K562 (cell line): ENCODE measurements at regions not wholly inside any gene's neighbourhood (a gene's known extent, or its start where the extent isn't known, plus 50 kb on each side); places are given as distances from the start of the nearest gene placed in this dataset.

Source experiments
- ATAC-seq: fragments of 200-7000 bp; cut with Tn5 transposase; 3 replicates; pipeline ENCODE4 v1.9.1; 2020; ENCODE audit warnings: moderate library complexity
- BruUV-seq: library from RNA; stranded (reverse); fragments of 400-500 nt; replicated peaks from 2 replicates; lab custom pipeline; 2021; lab: Mats Ljungman, UMichigan
- CTCF ChIA-PET: fragments of 300-600 bp; formaldehyde crosslinking; extraction: SDS; loops from one replicate; lab custom pipeline; 2021; ENCODE audit warnings: low intra/inter-chr PET ratio; lab: Yijun Ruan, JAX
- POLR2A ChIA-PET: fragments of 300-600, 350-650 bp; sonication (Branson Sonifier 250); formaldehyde crosslinking; extraction: SDS; loops from one replicate; lab custom pipeline; 2021; ENCODE audit warnings: antibody characterized with exemption, inconsistent platforms; lab: Yijun Ruan, JAX
- DNase-seq, 4 experiments: peaks; one replicate each; pipeline versions ENCODE4 v3.0.0 to v3.0.0-alpha.2; 2011 to 2018; ENCODE audit warnings: low spot score in 3 of 4, mixed read lengths in 3 of 4; ENCODE audit errors: extremely low read depth in 1 of 4
- FAIRE-seq: peaks from 2 replicates; lab custom pipeline; 2011; peaks lifted over from hg19 to GRCh38; lab: Jason Lieb, UNC
- H2AFZ ChIP-seq: 2 replicates; pipeline ENCODE4 v1.6.0; 2011; ENCODE audit warnings: low read depth, low read length, control low read depth, inconsistent platforms
- H3K27ac ChIP-seq: fragments of 200-600 bp; 3 replicates; pipeline ENCODE4 v1.8.0; 2011; ENCODE audit warnings: low read depth, mild to moderate bottlenecking, control low read depth, inconsistent platforms, low read length, moderate library complexity, mixed read lengths; ENCODE audit errors: extremely low read depth
- H3K27me3 ChIP-seq, 2 experiments: fragments of 300-600 bp in 1 of 2; 2 replicates in 1 of 2; 3 replicates in 1 of 2; pipeline versions ENCODE4 v1.6.0 to v1.8.0; 2011; ENCODE audit warnings: inconsistent platforms in 2 of 2, low read length in 2 of 2, mild to moderate bottlenecking in 1 of 2, mixed read lengths in 1 of 2, moderate library complexity in 1 of 2; ENCODE audit not compliant: control insufficient read depth in 2 of 2, insufficient read depth in 2 of 2
- H3K36me3 ChIP-seq: fragments of 300-600 bp; 3 replicates; pipeline ENCODE4 v1.8.0; 2011; ENCODE audit warnings: mild to moderate bottlenecking, low read length, inconsistent platforms; ENCODE audit not compliant: control insufficient read depth, insufficient read depth
- H3K4me1 ChIP-seq, 2 experiments: fragments of 200-600 bp in 1 of 2; replicated peaks in 1 of 2; 2 replicates in 1 of 2; 3 replicates in 1 of 2; pipeline versions ENCODE4 v1.5.1 to v1.8.0; 2011; ENCODE audit warnings: inconsistent platforms in 2 of 2, low read length in 2 of 2, mild to moderate bottlenecking in 1 of 2, mixed read lengths in 1 of 2, moderate library complexity in 1 of 2; ENCODE audit not compliant: control insufficient read depth in 2 of 2, insufficient read depth in 2 of 2
- H3K4me2 ChIP-seq: 2 replicates; pipeline ENCODE4 v1.6.1; 2011; ENCODE audit warnings: low read length, control low read depth, inconsistent platforms, mixed read lengths; ENCODE audit not compliant: insufficient read depth
- H3K4me3 ChIP-seq: fragments of 200-600 bp; sonication (generic), shearing (Covaris generic); 2 replicates; pipeline ENCODE4 v1.5.1; 2016; ENCODE audit warnings: control low read depth, inconsistent platforms
- H3K79me2 ChIP-seq: fragments of 200-600 bp; 3 replicates; pipeline ENCODE4 v1.8.0; 2011; ENCODE audit warnings: low read length, inconsistent platforms; ENCODE audit not compliant: control insufficient read depth, insufficient read depth
- H3K9ac ChIP-seq, 2 experiments: 2 replicates each; pipeline versions ENCODE4 v1.6.0 to v1.6.1; 2011; ENCODE audit warnings: low read depth in 2 of 2, low read length in 2 of 2, control low read depth in 1 of 2, inconsistent platforms in 1 of 2, mild to moderate bottlenecking in 1 of 2, mixed read lengths in 1 of 2; ENCODE audit not compliant: insufficient read depth in 1 of 2
- H3K9me1 ChIP-seq: one replicate; pipeline ENCODE4 v1.6.0; 2011; ENCODE audit warnings: inconsistent platforms, mild to moderate bottlenecking, low read length, moderate library complexity; ENCODE audit not compliant: control insufficient read depth, insufficient read depth
- H3K9me3 ChIP-seq: replicated peaks from 2 replicates; pipeline ENCODE4 v1.5.1; 2011; ENCODE audit warnings: low read depth, low read length, inconsistent platforms; ENCODE audit not compliant: control insufficient read depth, insufficient read depth
- H4K20me1 ChIP-seq: replicated peaks from 2 replicates; pipeline ENCODE4 v1.6.1; 2011; ENCODE audit warnings: low read length, inconsistent platforms, mixed read lengths; ENCODE audit not compliant: control insufficient read depth, insufficient read depth
- BCOR ChIP-seq: fragments of 450-650 bp; IDR thresholded peaks from 2 replicates; pipeline ENCODE4 v1.6.1; 2016
- CBX3 ChIP-seq, 2 experiments: IDR thresholded peaks; 1 replicate in 1 of 2; 2 replicates in 1 of 2; pipeline ENCODE4 v1.6.1; 2012; ENCODE audit warnings: inconsistent platforms in 2 of 2, low read length in 2 of 2, borderline replicate concordance in 1 of 2, control low read depth in 1 of 2
- GATAD2B ChIP-seq: fragments of 450-650 bp; IDR thresholded peaks from 2 replicates; pipeline ENCODE4 v1.6.1; 2017; ENCODE audit warnings: mild to moderate bottlenecking, borderline replicate concordance
- ILF3 ChIP-seq: fragments of 450-650 bp; IDR thresholded peaks from 2 replicates; pipeline ENCODE4 v1.6.1; 2018; ENCODE audit warnings: antibody characterized with exemption, mild to moderate bottlenecking, moderate library complexity, borderline replicate concordance
- KHSRP ChIP-seq: fragments of 450-650 bp; IDR thresholded peaks from 2 replicates; pipeline ENCODE4 v1.6.1; 2017
- MTA3 ChIP-seq: fragments of 450-650 bp; formaldehyde crosslinking; IDR thresholded peaks from 2 replicates; pipeline ENCODE4 v1.6.1; 2017; ENCODE audit warnings: mild to moderate bottlenecking, borderline replicate concordance
- NKRF ChIP-seq: fragments of 450-650 bp; IDR thresholded peaks from 2 replicates; pipeline ENCODE4 v1.6.1; 2016; ENCODE audit warnings: borderline replicate concordance
- RBM22 ChIP-seq: fragments of 200-400 bp; formaldehyde crosslinking; IDR thresholded peaks from 2 replicates; pipeline ENCODE4 v1.6.1; 2018; ENCODE audit warnings: low read length, low read depth; ENCODE audit not compliant: poor library complexity, severe bottlenecking
- SAFB2 ChIP-seq: fragments of 200-400 bp; formaldehyde crosslinking; IDR thresholded peaks from 2 replicates; pipeline ENCODE4 v1.6.1; 2018; ENCODE audit warnings: borderline replicate concordance, low read length, low read depth, moderate library complexity; ENCODE audit not compliant: severe bottlenecking
- SIX5 ChIP-seq, 2 experiments: IDR thresholded peaks; 2 replicates each; pipeline ENCODE4 v1.6.1; 2011; ENCODE audit warnings: low read length in 2 of 2, borderline replicate concordance in 1 of 2, low read depth in 1 of 2, mild to moderate bottlenecking in 1 of 2, moderate library complexity in 1 of 2; ENCODE audit not compliant: insufficient read depth in 1 of 2
- SMARCC2 ChIP-seq: fragments of 450-650 bp; IDR thresholded peaks from 2 replicates; pipeline ENCODE4 v1.6.1; 2017; ENCODE audit warnings: antibody characterized with exemption, moderate library complexity, mild to moderate bottlenecking, low read depth
- WGBS: fragments of 100-300 bp; shearing (Covaris generic); methylation state at CpG from one replicate; pipeline ENCODE4 v1.1.6; 2016; ENCODE audit warnings: low coverage, mixed read lengths; ENCODE audit not compliant: insufficient coverage; ENCODE audit errors: missing lambda C conversion rate; 5-methylcytosine and 5-hydroxymethylcytosine counted together
- in situ Hi-C: fragments of 300-500 bp; cut with MboI; formaldehyde crosslinking; loops from 4 replicates; pipeline ENCODE4 v1.15.0; 2018; ENCODE audit warnings: inconsistent platforms, mixed read lengths
- intact Hi-C: fragments of 100-400 bp; cut with micrococcal nuclease; formaldehyde crosslinking; loops from 2 replicates; pipeline ENCODE4 v1.14.2; 2022
- TF ChIP-seq, protein P1 (sequence below): fragments of 450-650 bp; formaldehyde crosslinking; IDR thresholded peaks from 2 replicates; pipeline ENCODE4 v1.4.0; 2020; ENCODE audit warnings: mild to moderate bottlenecking
- TF ChIP-seq, protein P2 (sequence below): sonication (generic); formaldehyde crosslinking; IDR thresholded peaks from 2 replicates; pipeline ENCODE4 v1.8.1; 2022; ENCODE audit warnings: missing genetic modification reagents

DNA sequence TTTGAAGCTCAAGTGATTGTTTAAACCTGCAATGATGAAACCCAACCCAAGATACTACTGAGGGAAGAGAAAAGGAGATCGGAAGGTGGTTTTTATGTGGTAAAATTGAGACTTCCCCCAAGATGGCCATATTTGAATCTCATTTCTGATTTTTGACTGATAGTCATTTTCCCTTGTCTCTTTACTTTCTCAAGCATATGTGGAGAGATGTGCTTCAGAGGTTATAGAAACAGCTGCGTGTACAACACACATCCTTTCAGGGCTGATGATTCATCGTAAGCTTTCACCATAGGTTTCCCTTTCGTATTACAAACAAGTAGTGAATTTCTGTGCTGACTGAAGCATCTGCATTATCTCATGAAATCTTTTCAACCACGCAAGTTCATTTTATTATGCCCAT lies 276.2 kb downstream of the EMP1 start:
- FAIRE-seq (no peak), DNase-seq (no peak), ATAC-seq (no peak)
- Histone ChIP-seq H3K4me2 (no peak overlapping the region), H3K9me3 (no peaks in the 10 kb centered on the region), H3K9me1 (no peaks in the 10 kb centered on the region), H3K4me1 (no peaks in the 10 kb centered on the region), H3K9ac (no peak overlapping the region), H3K79me2 (no peaks in the 10 kb centered on the region), H3K36me3 (no peaks in the 10 kb centered on the region), H4K20me1 (no peaks in the 10 kb centered on the region), H3K27me3 (no peaks in the 10 kb centered on the region; a peak in 1 of 5 replicates), H3K4me3 (no peak overlapping the region), H2AFZ (no peak overlapping the region), H3K27ac (no peak overlapping the region)
- in situ Hi-C loops (no loop called here), intact Hi-C loops (no loop called here)
- BruUV-seq, result no TSS peak
- CTCF ChIA-PET, result no interaction called here
- WGBS, result 0% methylated on average over 5 of the region's 5 CpGs
- TF ChIP-seq NKRF (no peak), SAFB2 (no peak), SMARCC2 (no peak), ILF3 (no peak)
- POLR2A ChIA-PET, result no interaction called here

DNA sequence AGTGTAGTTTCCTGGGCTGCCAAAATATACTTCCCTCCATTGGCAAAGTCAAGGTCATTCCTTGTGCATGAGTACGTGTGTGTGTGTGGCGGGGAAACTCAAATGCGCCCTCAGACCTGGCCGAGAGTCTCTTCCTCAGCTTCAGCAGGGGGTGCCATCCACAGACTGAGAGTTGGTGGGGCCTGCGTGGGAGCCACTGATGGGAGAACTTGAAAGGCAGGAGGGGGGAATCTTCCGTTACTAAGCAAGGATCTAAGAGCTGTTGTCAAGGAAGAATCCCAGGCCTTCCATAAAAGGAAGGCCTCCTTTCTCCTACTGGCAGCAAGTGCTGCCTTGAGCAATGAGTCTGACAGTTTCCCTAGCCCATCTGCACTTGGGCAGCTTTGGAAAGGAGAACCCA lies 274.9 kb downstream of the EMP1 start:
- Histone ChIP-seq H3K36me3 (no peaks in the 10 kb centered on the region), H3K27ac (no peak overlapping the region), H3K4me1 (no peaks in the 10 kb centered on the region), H3K79me2 (no peaks in the 10 kb centered on the region), H2AFZ (no peak overlapping the region), H3K27me3 (no peaks in the 10 kb centered on the region; a peak in 1 of 5 replicates), H3K4me2 (no peak overlapping the region), H3K9me3 (no peaks in the 10 kb centered on the region), H3K9ac (no peak overlapping the region), H4K20me1 (no peaks in the 10 kb centered on the region), H3K9me1 (no peaks in the 10 kb centered on the region), H3K4me3 (no peak overlapping the region)
- ATAC-seq (no peak), FAIRE-seq (no peak), DNase-seq (no peak)
- no TSS peak for BruUV-seq
- 0% methylated on average over 5 of the region's 6 CpGs for WGBS
- ChIA-PET CTCF (no interaction called here), POLR2A (interaction anchor here (1.3 kb wide), 1 partner anchor 9 kb away, joined by 3 read pairs; no protein-coding TSS in a partner anchor)
- intact Hi-C loops (no loop called here), in situ Hi-C loops (no loop called here)
- TF ChIP-seq, protein P1, sequence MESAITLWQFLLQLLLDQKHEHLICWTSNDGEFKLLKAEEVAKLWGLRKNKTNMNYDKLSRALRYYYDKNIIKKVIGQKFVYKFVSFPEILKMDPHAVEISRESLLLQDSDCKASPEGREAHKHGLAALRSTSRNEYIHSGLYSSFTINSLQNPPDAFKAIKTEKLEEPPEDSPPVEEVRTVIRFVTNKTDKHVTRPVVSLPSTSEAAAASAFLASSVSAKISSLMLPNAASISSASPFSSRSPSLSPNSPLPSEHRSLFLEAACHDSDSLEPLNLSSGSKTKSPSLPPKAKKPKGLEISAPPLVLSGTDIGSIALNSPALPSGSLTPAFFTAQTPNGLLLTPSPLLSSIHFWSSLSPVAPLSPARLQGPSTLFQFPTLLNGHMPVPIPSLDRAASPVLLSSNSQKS (CRISPR knock-in tag), result no peak
- no peak for TF ChIP-seq GATAD2B
- no peak for TF ChIP-seq BCOR
- no peak for TF ChIP-seq SIX5 (IDR thresholded peaks at IDR 0.05; ENCODE audit: borderline replicate concordance in 1 of 2, insufficient read depth in 1 of 2, low read depth in 1 of 2, low read length in 2 of 2)
- no peak for TF ChIP-seq KHSRP
- no peak for TF ChIP-seq RBM22
- TF ChIP-seq, protein P2, sequence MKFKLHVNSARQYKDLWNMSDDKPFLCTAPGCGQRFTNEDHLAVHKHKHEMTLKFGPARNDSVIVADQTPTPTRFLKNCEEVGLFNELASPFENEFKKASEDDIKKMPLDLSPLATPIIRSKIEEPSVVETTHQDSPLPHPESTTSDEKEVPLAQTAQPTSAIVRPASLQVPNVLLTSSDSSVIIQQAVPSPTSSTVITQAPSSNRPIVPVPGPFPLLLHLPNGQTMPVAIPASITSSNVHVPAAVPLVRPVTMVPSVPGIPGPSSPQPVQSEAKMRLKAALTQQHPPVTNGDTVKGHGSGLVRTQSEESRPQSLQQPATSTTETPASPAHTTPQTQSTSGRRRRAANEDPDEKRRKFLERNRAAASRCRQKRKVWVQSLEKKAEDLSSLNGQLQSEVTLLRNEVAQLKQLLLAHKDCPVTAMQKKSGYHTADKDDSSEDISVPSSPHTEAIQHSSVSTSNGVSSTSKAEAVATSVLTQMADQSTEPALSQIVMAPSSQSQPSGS (CRISPR knock-in tag), result no peak
- TF ChIP-seq CBX3 (IDR thresholded peaks at IDR 0.05; ENCODE audit: borderline replicate concordance in 1 of 2, low read length in 2 of 2), result no peak
- TF ChIP-seq MTA3, result no peak
